GM12878 (cell line): ENCODE measurements at regions not wholly inside any gene's neighbourhood (a gene's known extent, or its start where the extent isn't known, plus 50 kb on each side); places are given as distances from the start of the nearest gene placed in this dataset.

Experiments
- JUNB ChIP-seq: IDR thresholded peaks from 2 replicates; pipeline ENCODE4 v1.6.1; 2016; ENCODE audit warnings: antibody characterized with exemption, mild to moderate bottlenecking
- MAX ChIP-seq: IDR thresholded peaks from 2 replicates; pipeline ENCODE4 v1.6.1; 2012; ENCODE audit warnings: low read depth, low read length, improper control_type of control experiment
- NKRF ChIP-seq: fragments of 450-650 bp; conservative IDR thresholded peaks from 2 replicates; pipeline ENCODE4 v1.6.1; 2017; ENCODE audit warnings: mild to moderate bottlenecking, moderate library complexity
- NRF1 ChIP-seq: conservative IDR thresholded peaks from 2 replicates; pipeline ENCODE4 v1.6.1; 2011; ENCODE audit warnings: mild to moderate bottlenecking, low read depth, low read length, improper control_type of control experiment
- PKNOX1 ChIP-seq: fragments of 450-650 bp; IDR thresholded peaks from 2 replicates; pipeline ENCODE4 v1.6.1; 2016; ENCODE audit warnings: mild to moderate bottlenecking
- RELB ChIP-seq: fragments of 450-650 bp; IDR thresholded peaks from 2 replicates; pipeline ENCODE4 v1.6.1; 2017; ENCODE audit warnings: low read depth, mild to moderate bottlenecking, moderate library complexity
- SP1 ChIP-seq: IDR thresholded peaks from one replicate; pipeline ENCODE4 v1.6.1; 2011; ENCODE audit warnings: low read depth, low read length
- SPI1 ChIP-seq: IDR thresholded peaks from 2 replicates; pipeline ENCODE4 v1.6.1; 2011; ENCODE audit warnings: low read depth, mild to moderate bottlenecking, low read length, moderate library complexity, borderline replicate concordance; ENCODE audit not compliant: insufficient read depth
- ZNF384 ChIP-seq: IDR thresholded peaks from 2 replicates; pipeline ENCODE4 v1.6.1; 2012; ENCODE audit warnings: low read depth, mild to moderate bottlenecking, low read length, improper control_type of control experiment, borderline replicate concordance

GRCh38 chr15:20340931-20341661 lies 200.5 kb downstream of the GOLGA6L6 start (continued):
- no peak for TF ChIP-seq PKNOX1
- no peak for TF ChIP-seq RELB
- TF ChIP-seq NKRF: no peak
- no peak for TF ChIP-seq JUNB
- no peak for TF ChIP-seq ZNF384
- TF ChIP-seq NRF1: no peak
- TF ChIP-seq SP1: no peak
- TF ChIP-seq MAX: no peak
- no peak for TF ChIP-seq SPI1
